HEK293 (cell line): ENCODE measurements at regions not wholly inside any gene's neighbourhood (a gene's known extent, or its start where the extent isn't known, plus 50 kb on each side); places are given as distances from the start of the nearest gene placed in this dataset.

Experiments used
- ATF2 ChIP-seq: fragments of 450-650 bp; formaldehyde crosslinking; IDR thresholded peaks from 2 replicates; pipeline ENCODE4 v1.5.1; 2016; ENCODE audit warnings: missing biosample characterization, missing genetic modification characterization, low read depth
- BCL11A ChIP-seq: fragments of 450-650 bp; formaldehyde crosslinking; IDR thresholded peaks from 2 replicates; pipeline ENCODE4 v1.5.1; 2016; ENCODE audit warnings: low read depth, missing biosample characterization, missing genetic modification characterization
- CTCF ChIP-seq: fragments of 450-650 bp; formaldehyde crosslinking; IDR thresholded peaks from 2 replicates; pipeline ENCODE4 v1.5.1; 2016; ENCODE audit warnings: missing biosample characterization, missing genetic modification characterization
- ZNF280D ChIP-seq: fragments of 450-650 bp; formaldehyde crosslinking; IDR thresholded peaks from 2 replicates; pipeline ENCODE4 v1.5.1; 2016; ENCODE audit warnings: missing biosample characterization, missing genetic modification characterization
- ZNF654 ChIP-seq: fragments of 450-650 bp; formaldehyde crosslinking; IDR thresholded peaks from 2 replicates; pipeline ENCODE4 v1.5.1; 2016; ENCODE audit warnings: low read depth, missing biosample characterization, missing genetic modification characterization

GRCh38 chr20:50261471-50262212 lies 71.0 kb downstream of the CEBPB start:
- no peak for TF ChIP-seq CTCF (tag by site-specific recombination)
- TF ChIP-seq BCL11A (tag by site-specific recombination), result no peak
- no peak for TF ChIP-seq ATF2 (tag by site-specific recombination)
- TF ChIP-seq ZNF654 (tag by site-specific recombination), result no peak
- TF ChIP-seq ZNF280D (tag by site-specific recombination), result no peak
